MCF 10A (cell line): ENCODE measurements at regions not wholly inside any gene's neighbourhood (a gene's known extent, or its start where the extent isn't known, plus 50 kb on each side); places are given as distances from the start of the nearest gene placed in this dataset.

Source experiments
- BruUV-seq: library from RNA; stranded (reverse); fragments of 400-500 nt; replicated peaks from 2 replicates; lab custom pipeline; 2021; lab: Mats Ljungman, UMichigan
- CTCF ChIA-PET: fragments of 300-600 bp; sonication (Branson Sonifier 250); formaldehyde crosslinking; extraction: SDS; loops from one replicate; lab custom pipeline; 2021; ENCODE audit warnings: antibody characterized with exemption, inconsistent platforms; lab: Yijun Ruan, JAX
- POLR2A ChIA-PET: fragments of 300-600, 350-650 bp; sonication (Branson Sonifier 250); formaldehyde crosslinking; extraction: SDS; loops from one replicate; lab custom pipeline; 2020; ENCODE audit warnings: antibody characterized with exemption, inconsistent platforms; lab: Yijun Ruan, JAX
- DNase-seq: peaks from one replicate; pipeline ENCODE4 v3.0.0-alpha.2; 2018; ENCODE audit not compliant: unreplicated experiment
- H3K27ac Mint-ChIP-seq: one replicate; pipeline ENCODE4 v1.8.0; 2022; ENCODE audit warnings: mild to moderate bottlenecking, low read depth, mixed read lengths; ENCODE audit not compliant: unreplicated experiment
- H3K27me3 Mint-ChIP-seq: one replicate; pipeline ENCODE4 v1.8.0; 2022; ENCODE audit warnings: mixed read lengths; ENCODE audit not compliant: insufficient read depth, unreplicated experiment
- H3K36me3 Mint-ChIP-seq: one replicate; pipeline ENCODE4 v1.8.0; 2022; ENCODE audit warnings: mild to moderate bottlenecking, moderate library complexity, mixed read lengths; ENCODE audit not compliant: insufficient read depth, unreplicated experiment
- H3K4me1 Mint-ChIP-seq: one replicate; pipeline ENCODE4 v1.8.0; 2022; ENCODE audit warnings: mixed read lengths; ENCODE audit not compliant: insufficient read depth, unreplicated experiment
- H3K4me3 Mint-ChIP-seq: one replicate; pipeline ENCODE4 v1.8.0; 2022; ENCODE audit warnings: mild to moderate bottlenecking, moderate library complexity, mixed read lengths; ENCODE audit not compliant: unreplicated experiment
- H3K9me3 Mint-ChIP-seq: one replicate; pipeline ENCODE4 v1.8.0; 2022; ENCODE audit warnings: mixed read lengths; ENCODE audit not compliant: unreplicated experiment
- intact Hi-C: fragments of 100-400 bp; cut with micrococcal nuclease; formaldehyde crosslinking; loops from 2 replicates; pipeline ENCODE4 v1.14.1; 2022
- TF ChIP-seq, protein P1 (sequence below): fragments of 200-600 bp; IDR thresholded peaks from one replicate; pipeline ENCODE4 v1.8.0; 2022; ENCODE audit warnings: antibody characterized with exemption, mild to moderate bottlenecking; ENCODE audit not compliant: unreplicated experiment

DNA sequence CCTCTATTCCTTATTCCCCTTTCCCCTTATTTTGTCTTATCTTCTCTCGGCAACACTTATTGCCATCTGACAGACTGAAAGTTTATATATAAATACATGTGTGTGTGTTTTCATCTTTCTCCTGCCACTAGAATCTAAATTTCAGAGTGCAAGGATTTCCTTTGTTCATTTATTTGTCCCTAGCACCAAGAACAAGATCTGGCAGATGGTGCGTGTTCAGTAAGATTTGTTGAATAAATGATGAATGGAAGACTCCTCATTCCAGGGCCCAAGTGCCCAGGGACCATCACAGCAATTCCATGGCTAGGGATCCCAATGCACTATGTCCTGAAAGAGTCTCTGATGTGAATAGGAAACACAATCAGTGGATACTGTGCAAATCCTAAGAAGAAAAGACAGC is 97.9 kb upstream of the EEA1 start:
- BruUV-seq, result no TSS peak
- intact Hi-C loops, result no loop called here
- POLR2A ChIA-PET, result interaction anchor here (1.1 kb wide), 1 partner anchor 352 kb away, joined by 3 read pairs; no protein-coding TSS in a partner anchor

DNA sequence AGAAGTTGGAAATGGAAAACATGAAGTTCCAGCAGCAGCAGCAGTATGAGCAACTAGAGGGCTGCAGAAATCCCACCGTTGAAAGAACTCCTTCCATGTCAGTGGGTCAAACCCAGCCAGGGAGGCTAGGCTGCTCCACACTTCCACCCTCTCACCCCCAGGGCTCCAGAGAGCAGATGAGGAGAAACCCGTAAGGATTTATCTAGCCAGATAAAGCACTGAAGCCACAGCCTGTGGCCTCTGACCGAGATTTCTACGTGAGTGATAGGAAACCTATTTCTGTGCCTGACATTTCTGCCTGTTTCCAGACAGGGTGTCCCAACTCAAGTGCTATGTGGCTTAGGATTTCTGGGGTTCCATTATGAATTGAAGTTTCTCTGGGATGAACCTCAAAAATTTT is 100.0 kb upstream of the EEA1 start:
- no peaks in the 10 kb centered on the region for H3K27me3 Mint-ChIP-seq
- POLR2A ChIA-PET, result no interaction called here
- no peaks in the 10 kb centered on the region for H3K4me1 Mint-ChIP-seq
- TF ChIP-seq, protein P1, sequence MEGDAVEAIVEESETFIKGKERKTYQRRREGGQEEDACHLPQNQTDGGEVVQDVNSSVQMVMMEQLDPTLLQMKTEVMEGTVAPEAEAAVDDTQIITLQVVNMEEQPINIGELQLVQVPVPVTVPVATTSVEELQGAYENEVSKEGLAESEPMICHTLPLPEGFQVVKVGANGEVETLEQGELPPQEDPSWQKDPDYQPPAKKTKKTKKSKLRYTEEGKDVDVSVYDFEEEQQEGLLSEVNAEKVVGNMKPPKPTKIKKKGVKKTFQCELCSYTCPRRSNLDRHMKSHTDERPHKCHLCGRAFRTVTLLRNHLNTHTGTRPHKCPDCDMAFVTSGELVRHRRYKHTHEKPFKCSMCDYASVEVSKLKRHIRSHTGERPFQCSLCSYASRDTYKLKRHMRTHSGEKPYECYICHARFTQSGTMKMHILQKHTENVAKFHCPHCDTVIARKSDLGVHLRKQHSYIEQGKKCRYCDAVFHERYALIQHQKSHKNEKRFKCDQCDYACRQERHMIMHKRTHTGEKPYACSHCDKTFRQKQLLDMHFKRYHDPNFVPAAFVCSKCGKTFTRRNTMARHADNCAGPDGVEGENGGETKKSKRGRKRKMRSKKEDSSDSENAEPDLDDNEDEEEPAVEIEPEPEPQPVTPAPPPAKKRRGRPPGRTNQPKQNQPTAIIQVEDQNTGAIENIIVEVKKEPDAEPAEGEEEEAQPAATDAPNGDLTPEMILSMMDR, result no peak
- BruUV-seq, result no TSS peak
- no peaks in the 10 kb centered on the region for H3K9me3 Mint-ChIP-seq
- no peak for DNase-seq
- no peak overlapping the region for H3K4me3 Mint-ChIP-seq
- CTCF ChIA-PET, result interaction anchor here (0.9 kb wide), 1 partner anchor 388 kb away, joined by 3 read pairs; no protein-coding TSS in a partner anchor
- no peak overlapping the region for H3K27ac Mint-ChIP-seq
- intact Hi-C loops, result no loop called here
- H3K36me3 Mint-ChIP-seq, result no peaks in the 10 kb centered on the region

More for the DNA sequence above, 97.9 kb upstream of the EEA1 start:
- Mint-ChIP-seq H3K27me3 (no peaks in the 10 kb centered on the region), H3K4me1 (no peaks in the 10 kb centered on the region), H3K4me3 (no peak overlapping the region), H3K36me3 (no peaks in the 10 kb centered on the region), H3K27ac (no peak overlapping the region), H3K9me3 (no peaks in the 10 kb centered on the region)
- TF ChIP-seq, protein P1, result no peak
- no peak for DNase-seq
- CTCF ChIA-PET, result interaction anchor here (0.5 to 2.4 kb wide), 12 partner anchors 12 to 370 kb away, joined by 3 to 12 read pairs (median 4); no protein-coding TSS in a partner anchor

- no peak for DNase-seq
- CTCF ChIA-PET, result interaction anchor here (1.0 to 1.2 kb wide), 2 partner anchors 96 to 366 kb away, joined by 3 to 4 read pairs; no protein-coding TSS in a partner anchor
- Mint-ChIP-seq H3K27ac (no peak overlapping the region), H3K9me3 (no peaks in the 10 kb centered on the region), H3K27me3 (no peaks in the 10 kb centered on the region), H3K36me3 (no peaks in the 10 kb centered on the region), H3K4me3 (no peak overlapping the region), H3K4me1 (no peaks in the 10 kb centered on the region)
- TF ChIP-seq, protein P1, result no peak
- POLR2A ChIA-PET, result no interaction called here
- intact Hi-C loops, result no loop called here
- no TSS peak for BruUV-seq
These were observed 101.9 kb upstream of the EEA1 start for GRCh38 chr12:93031028-93031427.

DNA sequence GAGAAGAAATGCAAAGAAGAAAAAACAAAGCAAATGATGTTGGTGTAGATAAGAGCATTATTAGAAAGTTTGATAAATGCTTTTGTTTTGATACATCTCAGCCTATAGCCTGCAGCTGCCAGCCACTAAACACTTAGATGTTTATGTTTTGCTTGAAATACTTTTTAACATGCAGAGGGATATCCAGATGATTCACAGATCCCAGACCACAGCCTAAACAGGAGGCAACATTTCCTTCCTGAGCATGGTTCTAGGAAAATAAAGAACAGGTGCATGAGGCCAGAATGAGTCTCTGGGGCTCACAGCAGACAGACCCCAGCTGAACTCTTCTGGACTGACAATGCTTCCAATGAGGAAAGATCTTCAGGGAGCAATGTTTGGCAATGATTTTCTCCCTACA is 103.7 kb upstream of the EEA1 start:
- no peaks in the 10 kb centered on the region for H3K4me1 Mint-ChIP-seq
- no peaks in the 10 kb centered on the region for H3K36me3 Mint-ChIP-seq
- no TSS peak for BruUV-seq
- no peaks in the 10 kb centered on the region for H3K9me3 Mint-ChIP-seq
- DNase-seq, result no peak
- CTCF ChIA-PET, result interaction anchor here (0.5 to 0.7 kb wide), 3 partner anchors 16 to 80 kb away, joined by 3 to 4 read pairs (median 3); no protein-coding TSS in a partner anchor
- POLR2A ChIA-PET, result interaction anchor here (0.6 to 0.8 kb wide), 2 partner anchors 95 to 1665 kb away, joined by 3 read pairs; no protein-coding TSS in a partner anchor
- no peaks in the 10 kb centered on the region for H3K27me3 Mint-ChIP-seq
- TF ChIP-seq, protein P1, result no peak
- intact Hi-C loops, result no loop called here
- H3K27ac Mint-ChIP-seq, result no peak overlapping the region
- no peak overlapping the region for H3K4me3 Mint-ChIP-seq
